ENCODE measurements at regions not wholly inside any gene's neighbourhood (a gene's known extent, or its start where the extent isn't known, plus 50 kb on each side); places are given as distances from the start of the nearest gene placed in this dataset.

GRCh38 chr3:28139967-28140634 is 101.3 kb upstream of the CMC1 start:
- TF ChIP-seq CTCF (IDR thresholded peaks at IDR 0.05) = no peak
- TF ChIP-seq POLR2A (IDR thresholded peaks at IDR 0.05) = no peak

Data from uterus (tissue), 2 donors.